SK-N-SH (cell line): ENCODE measurements at regions not wholly inside any gene's neighbourhood (a gene's known extent, or its start where the extent isn't known, plus 50 kb on each side); places are given as distances from the start of the nearest gene placed in this dataset.

ENCODE experiments used
- ELF1 ChIP-seq: IDR thresholded peaks from 2 replicates; pipeline ENCODE4 v1.4.0; 2012
- FOSL2 ChIP-seq: IDR thresholded peaks from 2 replicates; pipeline ENCODE4 v1.4.0; 2012; ENCODE audit warnings: low read depth, mild to moderate bottlenecking, moderate library complexity, borderline replicate concordance
- FOXM1 ChIP-seq: IDR thresholded peaks from 2 replicates; pipeline ENCODE4 v1.4.0; 2012; ENCODE audit warnings: low read depth, mild to moderate bottlenecking
- GABPA ChIP-seq: IDR thresholded peaks from 2 replicates; pipeline ENCODE4 v1.4.0; 2012; ENCODE audit warnings: low read depth, mild to moderate bottlenecking
- JUND ChIP-seq: IDR thresholded peaks from 2 replicates; pipeline ENCODE4 v1.4.0; 2012
- NRF1 ChIP-seq: IDR thresholded peaks from 2 replicates; pipeline ENCODE4 v1.6.1; 2012; ENCODE audit warnings: low read depth, mild to moderate bottlenecking, low read length
- RAD21 ChIP-seq: IDR thresholded peaks from 2 replicates; pipeline ENCODE4 v1.6.1; 2012; ENCODE audit warnings: mild to moderate bottlenecking, low read length
- RCOR1 ChIP-seq: fragments of 150-350 bp; IDR thresholded peaks from 2 replicates; pipeline ENCODE4 v1.6.1; 2017; ENCODE audit warnings: antibody characterized with exemption, low read length
- TEAD4 ChIP-seq: IDR thresholded peaks from 2 replicates; pipeline ENCODE4 v1.4.0; 2012; ENCODE audit warnings: mild to moderate bottlenecking, borderline replicate concordance; ENCODE audit not compliant: insufficient read depth
- TF ChIP-seq, protein P1 (sequence below): fragments of 200-600 bp; sonication (generic); IDR thresholded peaks from 2 replicates; pipeline ENCODE4 v1.6.1; 2017; ENCODE audit warnings: antibody characterized with exemption, mild to moderate bottlenecking, moderate library complexity
- TF ChIP-seq, protein P2 (sequence below): IDR thresholded peaks from 2 replicates; pipeline ENCODE4 v1.6.1; 2012; ENCODE audit warnings: mild to moderate bottlenecking, low read depth, low read length, moderate library complexity
- TF ChIP-seq, protein P3 (sequence below): IDR thresholded peaks from 2 replicates; pipeline ENCODE4; 2012

DNA sequence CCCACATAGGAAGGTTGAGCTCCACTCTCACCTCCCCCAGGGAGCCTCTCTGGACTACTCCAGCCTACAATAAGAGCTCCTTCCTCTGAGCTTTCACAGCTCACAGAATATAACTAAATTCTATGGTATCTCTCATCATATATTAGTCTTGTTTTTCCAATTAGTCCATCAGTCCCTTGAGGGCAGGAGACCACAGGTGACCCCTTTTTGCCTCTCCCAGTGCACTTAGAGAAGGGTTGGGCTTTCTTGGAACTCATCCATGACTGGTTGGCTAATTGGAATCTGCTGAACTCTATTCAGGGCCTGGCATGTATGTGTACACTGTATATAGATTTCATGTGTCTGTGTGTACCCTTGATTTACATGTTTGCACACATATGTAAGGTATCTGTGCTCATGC, 50.4 kb upstream of the ARAP3 start (continued):
- no peak for TF ChIP-seq FOSL2
- TF ChIP-seq ELF1: no peak
- TF ChIP-seq GABPA: no peak
- TF ChIP-seq NRF1: no peak
- 0 out of 2 replicates have a peak, but pooled peaks have one; percentile 10 for TF ChIP-seq RAD21
- TF ChIP-seq JUND: no peak
- no peak for TF ChIP-seq TEAD4
- no peak for TF ChIP-seq FOXM1
- TF ChIP-seq, protein P1, sequence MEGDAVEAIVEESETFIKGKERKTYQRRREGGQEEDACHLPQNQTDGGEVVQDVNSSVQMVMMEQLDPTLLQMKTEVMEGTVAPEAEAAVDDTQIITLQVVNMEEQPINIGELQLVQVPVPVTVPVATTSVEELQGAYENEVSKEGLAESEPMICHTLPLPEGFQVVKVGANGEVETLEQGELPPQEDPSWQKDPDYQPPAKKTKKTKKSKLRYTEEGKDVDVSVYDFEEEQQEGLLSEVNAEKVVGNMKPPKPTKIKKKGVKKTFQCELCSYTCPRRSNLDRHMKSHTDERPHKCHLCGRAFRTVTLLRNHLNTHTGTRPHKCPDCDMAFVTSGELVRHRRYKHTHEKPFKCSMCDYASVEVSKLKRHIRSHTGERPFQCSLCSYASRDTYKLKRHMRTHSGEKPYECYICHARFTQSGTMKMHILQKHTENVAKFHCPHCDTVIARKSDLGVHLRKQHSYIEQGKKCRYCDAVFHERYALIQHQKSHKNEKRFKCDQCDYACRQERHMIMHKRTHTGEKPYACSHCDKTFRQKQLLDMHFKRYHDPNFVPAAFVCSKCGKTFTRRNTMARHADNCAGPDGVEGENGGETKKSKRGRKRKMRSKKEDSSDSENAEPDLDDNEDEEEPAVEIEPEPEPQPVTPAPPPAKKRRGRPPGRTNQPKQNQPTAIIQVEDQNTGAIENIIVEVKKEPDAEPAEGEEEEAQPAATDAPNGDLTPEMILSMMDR: no peak
- TF ChIP-seq, protein P2, sequence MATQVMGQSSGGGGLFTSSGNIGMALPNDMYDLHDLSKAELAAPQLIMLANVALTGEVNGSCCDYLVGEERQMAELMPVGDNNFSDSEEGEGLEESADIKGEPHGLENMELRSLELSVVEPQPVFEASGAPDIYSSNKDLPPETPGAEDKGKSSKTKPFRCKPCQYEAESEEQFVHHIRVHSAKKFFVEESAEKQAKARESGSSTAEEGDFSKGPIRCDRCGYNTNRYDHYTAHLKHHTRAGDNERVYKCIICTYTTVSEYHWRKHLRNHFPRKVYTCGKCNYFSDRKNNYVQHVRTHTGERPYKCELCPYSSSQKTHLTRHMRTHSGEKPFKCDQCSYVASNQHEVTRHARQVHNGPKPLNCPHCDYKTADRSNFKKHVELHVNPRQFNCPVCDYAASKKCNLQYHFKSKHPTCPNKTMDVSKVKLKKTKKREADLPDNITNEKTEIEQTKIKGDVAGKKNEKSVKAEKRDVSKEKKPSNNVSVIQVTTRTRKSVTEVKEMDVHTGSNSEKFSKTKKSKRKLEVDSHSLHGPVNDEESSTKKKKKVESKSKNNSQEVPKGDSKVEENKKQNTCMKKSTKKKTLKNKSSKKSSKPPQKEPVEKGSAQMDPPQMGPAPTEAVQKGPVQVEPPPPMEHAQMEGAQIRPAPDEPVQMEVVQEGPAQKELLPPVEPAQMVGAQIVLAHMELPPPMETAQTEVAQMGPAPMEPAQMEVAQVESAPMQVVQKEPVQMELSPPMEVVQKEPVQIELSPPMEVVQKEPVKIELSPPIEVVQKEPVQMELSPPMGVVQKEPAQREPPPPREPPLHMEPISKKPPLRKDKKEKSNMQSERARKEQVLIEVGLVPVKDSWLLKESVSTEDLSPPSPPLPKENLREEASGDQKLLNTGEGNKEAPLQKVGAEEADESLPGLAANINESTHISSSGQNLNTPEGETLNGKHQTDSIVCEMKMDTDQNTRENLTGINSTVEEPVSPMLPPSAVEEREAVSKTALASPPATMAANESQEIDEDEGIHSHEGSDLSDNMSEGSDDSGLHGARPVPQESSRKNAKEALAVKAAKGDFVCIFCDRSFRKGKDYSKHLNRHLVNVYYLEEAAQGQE: no peak
- TF ChIP-seq RCOR1: peak; percentile 61; the same call in 1 of the 2 replicates
- TF ChIP-seq, protein P3, sequence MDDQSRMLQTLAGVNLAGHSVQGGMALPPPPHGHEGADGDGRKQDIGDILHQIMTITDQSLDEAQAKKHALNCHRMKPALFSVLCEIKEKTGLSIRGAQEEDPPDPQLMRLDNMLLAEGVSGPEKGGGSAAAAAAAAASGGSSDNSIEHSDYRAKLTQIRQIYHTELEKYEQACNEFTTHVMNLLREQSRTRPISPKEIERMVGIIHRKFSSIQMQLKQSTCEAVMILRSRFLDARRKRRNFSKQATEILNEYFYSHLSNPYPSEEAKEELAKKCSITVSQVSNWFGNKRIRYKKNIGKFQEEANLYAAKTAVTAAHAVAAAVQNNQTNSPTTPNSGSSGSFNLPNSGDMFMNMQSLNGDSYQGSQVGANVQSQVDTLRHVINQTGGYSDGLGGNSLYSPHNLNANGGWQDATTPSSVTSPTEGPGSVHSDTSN: no peak
